NCI-H510A (cell line): ENCODE measurements at regions not wholly inside any gene's neighbourhood (a gene's known extent, or its start where the extent isn't known, plus 50 kb on each side); places are given as distances from the start of the nearest gene placed in this dataset.

ENCODE experiments used
- DNase-seq: peaks from one replicate; lab custom pipeline; 2025; lab: John Stamatoyannopoulos, UW

- no peak for DNase-seq
Measured at GRCh38 chr2:43171789-43172188, 54.6 kb downstream of the ZFP36L2 start.

- DNase-seq, result no peak
Measured at GRCh38 chr2:43170405-43171105, 55.9 kb downstream of the ZFP36L2 start.

GRCh38 chr2:43169987-43170386 lies 56.4 kb downstream of the ZFP36L2 start:
- DNase-seq, result no peak

GRCh38 chr2:43169099-43169945 lies 57.1 kb downstream of the ZFP36L2 start:
- no peak for DNase-seq

- no peak for DNase-seq
Measured at GRCh38 chr2:43168016-43168369, 58.4 kb downstream of the ZFP36L2 start.

- no peak for DNase-seq
Measured at GRCh38 chr2:43165378-43166069, 60.9 kb downstream of the ZFP36L2 start.

- DNase-seq, result no peak
Measured at GRCh38 chr2:43164686-43165085, 61.7 kb downstream of the ZFP36L2 start.

GRCh38 chr2:43163584-43164270 lies 62.7 kb downstream of the ZFP36L2 start:
- no peak for DNase-seq

GRCh38 chr2:43162511-43162776 lies 64.0 kb downstream of the ZFP36L2 start:
- DNase-seq, result no peak

- DNase-seq, result no peak
Measured at GRCh38 chr2:43161650-43162510, 64.5 kb downstream of the ZFP36L2 start.

GRCh38 chr2:43160778-43161177 lies 65.6 kb downstream of the ZFP36L2 start:
- no peak for DNase-seq

GRCh38 chr2:43159797-43160196 lies 66.6 kb downstream of the ZFP36L2 start:
- no peak for DNase-seq

GRCh38 chr2:43158259-43158880 lies 68.0 kb downstream of the ZFP36L2 start:
- no peak for DNase-seq

- DNase-seq, result no peak
Measured at GRCh38 chr2:43157506-43158246, 68.7 kb downstream of the ZFP36L2 start.

GRCh38 chr2:43155851-43156411 lies 70.5 kb downstream of the ZFP36L2 start:
- DNase-seq, result no peak

- no peak for DNase-seq
Measured at GRCh38 chr2:43154685-43155084, 71.7 kb downstream of the ZFP36L2 start.

GRCh38 chr2:43152741-43153647 lies 73.4 kb downstream of the ZFP36L2 start:
- DNase-seq, result no peak

GRCh38 chr2:43152186-43152585 lies 74.2 kb downstream of the ZFP36L2 start:
- DNase-seq, result peak; percentile 24
